ENCODE measurements at regions not wholly inside any gene's neighbourhood (a gene's known extent, or its start where the extent isn't known, plus 50 kb on each side); places are given as distances from the start of the nearest gene placed in this dataset.

- no peak for DNase-seq
Observed at GRCh38 chr6:117169064-117169665, 96.2 kb upstream of the VGLL2 start.

GRCh38 chr6:117169781-117170281 is 95.5 kb upstream of the VGLL2 start:
- DNase-seq, result no peak

- no peak for DNase-seq
Observed at GRCh38 chr6:117174835-117175360, 90.5 kb upstream of the VGLL2 start.

- peak in 1 of 3 experiments; percentile 8 for DNase-seq
Observed at GRCh38 chr6:117188627-117189201, 76.6 kb upstream of the VGLL2 start.

- no peak for DNase-seq
Observed at GRCh38 chr6:117191009-117191408, 74.3 kb upstream of the VGLL2 start.

- no peak for DNase-seq
Observed at GRCh38 chr6:117191448-117191847, 73.9 kb upstream of the VGLL2 start.

- no peak for DNase-seq
Observed at GRCh38 chr6:117194271-117194670, 71.1 kb upstream of the VGLL2 start.

GRCh38 chr6:117194978-117195377 is 70.4 kb upstream of the VGLL2 start:
- DNase-seq, result peak in 1 of 3 experiments; percentile 60

- no peak for DNase-seq
Observed at GRCh38 chr6:117195728-117196127, 69.6 kb upstream of the VGLL2 start.

GRCh38 chr6:117200067-117200466 is 65.3 kb upstream of the VGLL2 start:
- DNase-seq, result no peak

GRCh38 chr6:117204903-117205302 is 60.5 kb upstream of the VGLL2 start:
- DNase-seq, result no peak

GRCh38 chr6:117205876-117206275 is 59.5 kb upstream of the VGLL2 start:
- no peak for DNase-seq

- no peak for DNase-seq
Observed at GRCh38 chr6:117206522-117206921, 58.8 kb upstream of the VGLL2 start.

GRCh38 chr6:117206944-117207687 is 58.2 kb upstream of the VGLL2 start:
- DNase-seq, result no peak

- DNase-seq, result no peak
Observed at GRCh38 chr6:117210279-117210678, 55.1 kb upstream of the VGLL2 start.

- no peak for DNase-seq
Observed at GRCh38 chr6:117215353-117216090, 49.8 kb upstream of the VGLL2 start.

Data from NCI-H1417 (cell line).